Keratinocyte (primary cell): ENCODE measurements at regions not wholly inside any gene's neighbourhood (a gene's known extent, or its start where the extent isn't known, plus 50 kb on each side); places are given as distances from the start of the nearest gene placed in this dataset.

Source experiments
- CTCF ChIP-seq, 3 experiments: IDR thresholded peaks in 1 of 3; conservative IDR thresholded peaks in 1 of 3; optimal IDR thresholded peaks in 1 of 3; 2 replicates in 2 of 3; 3 replicates in 1 of 3; pipeline versions ENCODE3 to v1.5.1; 2011; ENCODE audit warnings: low read length in 3 of 3, mild to moderate bottlenecking in 3 of 3, moderate library complexity in 2 of 3, control low read depth in 1 of 3, inconsistent platforms in 1 of 3; ENCODE audit not compliant: insufficient read depth in 2 of 3; ENCODE audit errors: extremely low read depth in 1 of 3
- EZH2 ChIP-seq: IDR thresholded peaks from one replicate; pipeline ENCODE4 v1.6.1; 2012; ENCODE audit warnings: inconsistent platforms, mild to moderate bottlenecking, low read length, moderate library complexity

GRCh38 chr3:76039431-76039830, 254.1 kb upstream of the ZNF717 start:
- TF ChIP-seq CTCF (optimal IDR thresholded peaks at IDR 0.05 in 1 of 3, IDR thresholded peaks at IDR 0.05 in 1 of 3, conservative IDR thresholded peaks at IDR 0.05 in 1 of 3; ENCODE audit: extremely low read depth in 1 of 3, insufficient read depth in 2 of 3, low read length in 3 of 3) (no peak), EZH2 (no peak)
